ENCODE measurements at regions not wholly inside any gene's neighbourhood (a gene's known extent, or its start where the extent isn't known, plus 50 kb on each side); places are given as distances from the start of the nearest gene placed in this dataset.

- Histone ChIP-seq H3K27me3 (peaks cover 3 to 10% (median 8%) of the 10 kb centered on the region in 3 donors), H3K9me3 (no peaks in the 10 kb centered on the region), H3K4me3 (no peak overlapping the region), H3K4me1 (no peaks in the 10 kb centered on the region), H3K36me3 (no peaks in the 10 kb centered on the region), H3K27ac (no peak overlapping the region)
- in situ Hi-C loops (cut with MboI; ENCODE audit: low sequenced_read_pairs in 4 of 4), result no loop called here
- TF ChIP-seq POLR2A (IDR thresholded peaks at IDR 0.05), result no peak
- TF ChIP-seq, protein P1, sequence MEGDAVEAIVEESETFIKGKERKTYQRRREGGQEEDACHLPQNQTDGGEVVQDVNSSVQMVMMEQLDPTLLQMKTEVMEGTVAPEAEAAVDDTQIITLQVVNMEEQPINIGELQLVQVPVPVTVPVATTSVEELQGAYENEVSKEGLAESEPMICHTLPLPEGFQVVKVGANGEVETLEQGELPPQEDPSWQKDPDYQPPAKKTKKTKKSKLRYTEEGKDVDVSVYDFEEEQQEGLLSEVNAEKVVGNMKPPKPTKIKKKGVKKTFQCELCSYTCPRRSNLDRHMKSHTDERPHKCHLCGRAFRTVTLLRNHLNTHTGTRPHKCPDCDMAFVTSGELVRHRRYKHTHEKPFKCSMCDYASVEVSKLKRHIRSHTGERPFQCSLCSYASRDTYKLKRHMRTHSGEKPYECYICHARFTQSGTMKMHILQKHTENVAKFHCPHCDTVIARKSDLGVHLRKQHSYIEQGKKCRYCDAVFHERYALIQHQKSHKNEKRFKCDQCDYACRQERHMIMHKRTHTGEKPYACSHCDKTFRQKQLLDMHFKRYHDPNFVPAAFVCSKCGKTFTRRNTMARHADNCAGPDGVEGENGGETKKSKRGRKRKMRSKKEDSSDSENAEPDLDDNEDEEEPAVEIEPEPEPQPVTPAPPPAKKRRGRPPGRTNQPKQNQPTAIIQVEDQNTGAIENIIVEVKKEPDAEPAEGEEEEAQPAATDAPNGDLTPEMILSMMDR (IDR thresholded peaks at IDR 0.05 in 4 of 5, conservative IDR thresholded peaks at IDR 0.05 in 1 of 5), result no peak
- no peak for ATAC-seq
- intact Hi-C loops (cut with DNase I; ENCODE audit: low total_unique reads), result no loop called here
- DNase-seq, result no peak
These were observed 236.8 kb downstream of the ZNF516 start for GRCh38 chr18:76258209-76258608.

- intact Hi-C loops (cut with DNase I; ENCODE audit: low total_unique reads), result no loop called here
- in situ Hi-C loops (cut with MboI; ENCODE audit: low sequenced_read_pairs in 4 of 4), result no loop called here
- ATAC-seq, result no peak
These were observed 239.9 kb downstream of the ZNF516 start for GRCh38 chr18:76255070-76255683.

GRCh38 chr18:76252880-76253279 is 242.2 kb downstream of the ZNF516 start:
- ATAC-seq (no peak), DNase-seq (no peak)
- intact Hi-C loops (cut with DNase I; ENCODE audit: low total_unique reads) (no loop called here), in situ Hi-C loops (cut with MboI; ENCODE audit: low sequenced_read_pairs in 4 of 4) (no loop called here)
- Histone ChIP-seq H3K27me3 (peaks cover 0 to 3% (median 0%) of the 10 kb centered on the region in 3 donors), H3K4me1 (no peaks in the 10 kb centered on the region), H3K27ac (no peak overlapping the region), H3K36me3 (no peaks in the 10 kb centered on the region), H3K9me3 (no peaks in the 10 kb centered on the region), H3K4me3 (no peak overlapping the region)
- TF ChIP-seq, protein P1 (IDR thresholded peaks at IDR 0.05 in 4 of 5, conservative IDR thresholded peaks at IDR 0.05 in 1 of 5), result no peak
- TF ChIP-seq POLR2A (IDR thresholded peaks at IDR 0.05), result no peak

More at GRCh38 chr18:76255070-76255683, 239.9 kb downstream of the ZNF516 start:
- H3K36me3 ChIP-seq, result no peaks in the 10 kb centered on the region
- TF ChIP-seq, protein P1 (IDR thresholded peaks at IDR 0.05 in 4 of 5, conservative IDR thresholded peaks at IDR 0.05 in 1 of 5), result no peak
- no peak for TF ChIP-seq POLR2A (IDR thresholded peaks at IDR 0.05)
- H3K4me1 ChIP-seq, result no peaks in the 10 kb centered on the region
- H3K27me3 ChIP-seq, result peaks cover 3 to 8% (median 6%) of the 10 kb centered on the region in 3 donors
- H3K9me3 ChIP-seq, result no peaks in the 10 kb centered on the region
- no peak overlapping the region for H3K27ac ChIP-seq
- H3K4me3 ChIP-seq, result no peak overlapping the region
- DNase-seq, result no peak

- H3K27ac ChIP-seq, result no peak overlapping the region
- ATAC-seq (no peak), DNase-seq (no peak)
- H3K9me3 ChIP-seq, result no peaks in the 10 kb centered on the region
- intact Hi-C loops (cut with DNase I; ENCODE audit: low total_unique reads) (no loop called here), in situ Hi-C loops (cut with MboI; ENCODE audit: low sequenced_read_pairs in 4 of 4) (no loop called here)
- no peaks in the 10 kb centered on the region for H3K4me1 ChIP-seq
- H3K36me3 ChIP-seq, result no peaks in the 10 kb centered on the region
- H3K4me3 ChIP-seq, result no peak overlapping the region
- TF ChIP-seq POLR2A (IDR thresholded peaks at IDR 0.05), result no peak
- TF ChIP-seq, protein P1 (IDR thresholded peaks at IDR 0.05 in 4 of 5, conservative IDR thresholded peaks at IDR 0.05 in 1 of 5), result no peak
- H3K27me3 ChIP-seq, result no peaks in the 10 kb centered on the region
These were observed 242.9 kb downstream of the ZNF516 start for GRCh38 chr18:76252139-76252538.

DNA sequence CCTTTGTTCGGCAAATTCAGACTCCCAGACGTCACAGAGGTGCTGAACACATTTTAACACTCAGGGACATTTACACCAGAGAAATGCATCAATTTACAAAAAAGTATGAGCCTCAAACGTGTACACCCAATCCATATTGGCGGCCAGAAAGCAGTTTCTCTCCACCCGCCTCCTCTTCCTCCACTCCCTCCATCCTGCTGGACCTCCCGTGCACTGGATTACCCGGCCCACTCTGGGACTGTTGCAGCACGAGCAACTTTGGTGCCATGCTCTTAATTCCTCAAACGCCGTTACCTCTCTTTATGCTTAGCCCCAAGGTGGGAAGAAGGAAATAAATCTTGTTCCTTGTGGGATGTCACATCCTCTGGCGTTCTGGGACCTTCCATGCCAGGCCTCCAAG is 243.4 kb downstream of the ZNF516 start:
- TF ChIP-seq POLR2A (IDR thresholded peaks at IDR 0.05), result no peak
- TF ChIP-seq, protein P1 (IDR thresholded peaks at IDR 0.05 in 4 of 5, conservative IDR thresholded peaks at IDR 0.05 in 1 of 5), result no peak
- Histone ChIP-seq H3K27me3 (no peaks in the 10 kb centered on the region), H3K4me1 (no peaks in the 10 kb centered on the region), H3K36me3 (no peaks in the 10 kb centered on the region), H3K4me3 (no peak overlapping the region), H3K9me3 (no peaks in the 10 kb centered on the region), H3K27ac (no peak overlapping the region)
- in situ Hi-C loops (cut with MboI; ENCODE audit: low sequenced_read_pairs in 4 of 4) (no loop called here), intact Hi-C loops (cut with DNase I; ENCODE audit: low total_unique reads) (no loop called here)
- DNase-seq (no peak), ATAC-seq (no peak)
